ENCODE measurements at regions not wholly inside any gene's neighbourhood (a gene's known extent, or its start where the extent isn't known, plus 50 kb on each side); places are given as distances from the start of the nearest gene placed in this dataset.
"Not testable (repeated sequence)": the region's sequence is repeated elsewhere in the genome, so short reads cannot be mapped to it uniquely, and the experiment has no call there.

DNA sequence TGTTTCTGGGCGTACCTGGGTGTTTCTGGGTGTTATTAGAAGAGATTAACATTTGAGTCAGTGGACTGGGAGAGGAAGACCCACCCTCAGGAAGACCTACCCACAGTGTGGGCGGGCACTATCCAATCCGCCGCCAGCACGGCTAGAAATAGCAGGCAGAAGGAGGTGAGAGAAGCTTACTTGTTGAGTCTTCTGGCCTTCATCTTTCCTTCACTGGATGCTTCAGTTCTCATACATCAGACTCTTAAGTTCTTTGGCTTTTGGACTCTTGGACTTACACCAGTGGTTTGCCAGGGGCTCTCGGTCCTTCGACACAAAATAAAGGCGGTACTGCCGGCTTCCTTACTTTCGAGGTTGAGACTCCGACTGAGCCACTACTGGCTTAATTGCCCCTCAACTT lies 654.6 kb upstream of the CADM2 start:
- Histone ChIP-seq H3K4me1 (no peaks in the 10 kb centered on the region), H3K27me3 (no peaks in the 10 kb centered on the region), H3K9me3 (no peaks in the 10 kb centered on the region), H3K27ac (no peak overlapping the region), H3K36me3 (no peaks in the 10 kb centered on the region), H3K4me3 (no peak overlapping the region)
- no peak for DNase-seq
- intact Hi-C loops (cut with DNase I; ENCODE audit: low total_unique reads): no loop called here
- TF ChIP-seq, protein P1, sequence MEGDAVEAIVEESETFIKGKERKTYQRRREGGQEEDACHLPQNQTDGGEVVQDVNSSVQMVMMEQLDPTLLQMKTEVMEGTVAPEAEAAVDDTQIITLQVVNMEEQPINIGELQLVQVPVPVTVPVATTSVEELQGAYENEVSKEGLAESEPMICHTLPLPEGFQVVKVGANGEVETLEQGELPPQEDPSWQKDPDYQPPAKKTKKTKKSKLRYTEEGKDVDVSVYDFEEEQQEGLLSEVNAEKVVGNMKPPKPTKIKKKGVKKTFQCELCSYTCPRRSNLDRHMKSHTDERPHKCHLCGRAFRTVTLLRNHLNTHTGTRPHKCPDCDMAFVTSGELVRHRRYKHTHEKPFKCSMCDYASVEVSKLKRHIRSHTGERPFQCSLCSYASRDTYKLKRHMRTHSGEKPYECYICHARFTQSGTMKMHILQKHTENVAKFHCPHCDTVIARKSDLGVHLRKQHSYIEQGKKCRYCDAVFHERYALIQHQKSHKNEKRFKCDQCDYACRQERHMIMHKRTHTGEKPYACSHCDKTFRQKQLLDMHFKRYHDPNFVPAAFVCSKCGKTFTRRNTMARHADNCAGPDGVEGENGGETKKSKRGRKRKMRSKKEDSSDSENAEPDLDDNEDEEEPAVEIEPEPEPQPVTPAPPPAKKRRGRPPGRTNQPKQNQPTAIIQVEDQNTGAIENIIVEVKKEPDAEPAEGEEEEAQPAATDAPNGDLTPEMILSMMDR (IDR thresholded peaks at IDR 0.05): no peak

DNA sequence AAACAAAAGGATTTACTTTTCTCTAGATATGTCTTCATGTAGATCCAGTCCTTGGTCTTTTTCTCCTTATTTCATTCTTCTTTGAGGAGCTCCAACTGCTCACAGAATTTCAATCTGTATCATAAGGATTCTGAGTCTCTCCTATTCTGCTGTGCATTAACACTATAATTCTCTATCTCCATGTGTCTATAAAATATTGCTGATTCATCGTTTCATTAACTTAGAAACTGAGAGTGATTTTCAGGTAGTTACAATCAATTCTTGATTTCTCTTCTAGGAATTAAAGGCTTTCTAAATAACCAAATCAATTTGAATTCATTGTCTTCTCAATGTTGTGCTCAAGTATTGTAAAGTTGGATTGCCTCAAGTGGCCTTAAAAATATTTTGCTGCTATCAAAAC lies 651.5 kb upstream of the CADM2 start:
- Histone ChIP-seq H3K9me3 (no peaks in the 10 kb centered on the region), H3K27me3 (no peaks in the 10 kb centered on the region), H3K36me3 (no peaks in the 10 kb centered on the region), H3K27ac (no peak overlapping the region), H3K4me1 (no peaks in the 10 kb centered on the region), H3K4me3 (no peak overlapping the region)
- TF ChIP-seq, protein P1 (IDR thresholded peaks at IDR 0.05): no peak
- no peak for DNase-seq
- intact Hi-C loops (cut with DNase I; ENCODE audit: low total_unique reads): no loop called here

DNA sequence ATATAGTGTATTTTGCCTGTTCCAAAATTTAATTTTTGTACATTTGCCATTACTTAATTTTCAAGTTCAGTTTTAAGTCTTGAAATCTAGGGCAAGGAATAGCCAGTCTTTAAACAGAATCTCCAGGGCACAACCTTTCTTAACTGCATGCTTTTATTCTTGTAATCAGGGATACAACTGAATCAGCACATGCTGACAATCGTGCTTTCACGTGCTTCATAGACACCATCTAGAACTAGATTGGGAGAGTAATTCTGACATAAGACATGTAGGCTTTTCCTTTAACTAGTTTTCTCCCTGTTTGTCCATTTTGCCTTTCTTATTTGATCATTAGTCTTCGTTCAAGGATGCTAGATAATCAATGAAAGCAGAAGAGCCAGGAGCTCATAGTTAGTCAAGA lies 650.4 kb upstream of the CADM2 start:
- intact Hi-C loops (cut with DNase I; ENCODE audit: low total_unique reads): no loop called here
- Histone ChIP-seq H3K9me3 (no peaks in the 10 kb centered on the region), H3K27me3 (no peaks in the 10 kb centered on the region), H3K27ac (no peak overlapping the region), H3K4me3 (no peak overlapping the region), H3K4me1 (no peaks in the 10 kb centered on the region), H3K36me3 (no peaks in the 10 kb centered on the region)
- DNase-seq: no peak
- TF ChIP-seq, protein P1 (IDR thresholded peaks at IDR 0.05): no peak

DNA sequence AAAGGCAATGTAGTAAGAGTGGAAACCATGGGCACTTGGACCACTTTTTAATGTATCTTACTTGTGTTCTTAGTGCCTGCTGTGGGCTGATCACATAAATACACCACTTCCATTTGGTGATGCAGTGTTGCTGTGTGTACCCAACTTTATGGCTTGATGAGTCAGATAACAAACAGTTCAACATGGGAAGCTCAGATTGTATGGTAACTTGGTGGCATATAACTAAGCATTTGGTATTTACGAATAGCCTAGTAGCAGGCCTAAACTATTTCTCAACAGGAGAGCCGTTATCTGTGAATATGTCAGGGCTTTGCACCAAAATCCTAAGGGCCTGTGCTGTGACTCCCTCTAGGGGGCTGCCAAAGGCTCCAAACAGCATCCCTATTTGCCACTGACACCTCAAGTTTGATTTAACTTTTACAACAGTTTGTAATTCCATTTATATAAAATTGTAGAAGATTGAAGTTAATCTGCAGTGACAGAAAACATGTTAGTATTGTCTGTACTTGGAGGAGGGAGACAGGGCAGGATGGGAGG lies 640.4 kb upstream of the CADM2 start:
- no peaks in the 10 kb centered on the region for H3K27me3 ChIP-seq
- no peaks in the 10 kb centered on the region for H3K36me3 ChIP-seq
- DNase-seq: no peak
- no peak overlapping the region for H3K27ac ChIP-seq
- TF ChIP-seq, protein P1 (IDR thresholded peaks at IDR 0.05): no peak
- H3K9me3 ChIP-seq: no peaks in the 10 kb centered on the region
- H3K4me3 ChIP-seq: no peak overlapping the region
- intact Hi-C loops (cut with DNase I; ENCODE audit: low total_unique reads): no loop called here
- H3K4me1 ChIP-seq: no peaks in the 10 kb centered on the region

DNA sequence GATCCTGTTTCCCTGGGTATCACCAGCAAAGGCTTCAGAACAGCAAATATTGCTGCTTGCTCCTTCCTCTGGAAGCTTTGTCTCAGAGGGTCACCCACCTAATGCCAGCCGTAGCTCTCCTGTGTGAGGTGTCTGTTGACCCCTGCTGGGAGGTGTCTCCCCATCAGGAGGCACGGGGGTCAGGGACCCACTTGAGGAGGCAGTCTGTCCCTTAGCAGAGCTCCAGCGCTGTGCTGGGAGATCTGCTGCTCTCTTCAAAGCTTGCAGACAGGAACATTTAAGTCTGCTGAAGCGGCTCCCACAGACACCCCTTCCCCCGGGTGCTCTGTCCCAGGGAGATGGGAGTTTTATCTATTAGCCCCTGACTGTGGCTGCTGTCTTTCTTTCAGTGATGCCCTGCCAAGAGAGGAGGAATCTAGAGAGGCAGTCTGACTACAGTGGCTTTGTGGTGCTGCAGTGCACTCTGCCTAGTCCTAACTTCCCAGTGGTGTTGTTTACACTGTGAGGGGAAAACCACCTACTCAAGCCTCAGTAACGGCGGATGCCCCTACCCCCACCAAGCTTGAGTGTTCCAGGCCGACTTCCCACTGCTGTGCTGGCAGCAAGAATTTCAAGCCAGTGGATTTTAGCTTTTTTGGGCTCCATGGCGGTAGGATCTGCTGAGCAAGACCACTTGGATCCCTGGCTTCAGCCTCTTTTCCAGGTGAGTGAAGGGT lies 593.1 kb upstream of the CADM2 start:
- H3K4me1 ChIP-seq; DNase-seq; H3K27ac ChIP-seq; intact Hi-C loops (cut with DNase I; ENCODE audit: low total_unique reads); H3K4me3 ChIP-seq; H3K27me3 ChIP-seq; H3K9me3 ChIP-seq; H3K36me3 ChIP-seq: not testable (repeated sequence)
